ENCODE measurements at regions not wholly inside any gene's neighbourhood (a gene's known extent, or its start where the extent isn't known, plus 50 kb on each side); places are given as distances from the start of the nearest gene placed in this dataset.

DNA sequence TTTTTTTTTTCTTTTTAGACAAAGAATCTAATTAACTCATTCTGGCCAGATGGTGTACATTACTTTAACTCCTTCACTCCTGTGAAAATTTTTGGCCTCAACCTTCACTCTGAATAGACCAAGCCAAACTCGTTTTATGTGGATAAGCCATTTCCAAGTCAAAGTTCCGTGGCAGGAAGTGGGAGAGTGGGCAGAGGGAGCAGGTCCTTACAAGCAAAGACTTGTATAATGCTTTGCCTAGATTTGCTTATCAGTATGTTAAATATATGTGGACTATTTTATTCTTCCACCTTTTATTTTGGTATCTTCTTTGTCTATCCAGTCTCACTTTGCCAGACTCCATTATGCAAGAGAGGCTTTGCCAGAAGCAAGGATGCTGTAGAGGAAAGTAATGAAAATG is 178.1 kb upstream of the TNP1 start:
- no peak for DNase-seq (ENCODE audit: low read depth)
- TF ChIP-seq, protein P1, sequence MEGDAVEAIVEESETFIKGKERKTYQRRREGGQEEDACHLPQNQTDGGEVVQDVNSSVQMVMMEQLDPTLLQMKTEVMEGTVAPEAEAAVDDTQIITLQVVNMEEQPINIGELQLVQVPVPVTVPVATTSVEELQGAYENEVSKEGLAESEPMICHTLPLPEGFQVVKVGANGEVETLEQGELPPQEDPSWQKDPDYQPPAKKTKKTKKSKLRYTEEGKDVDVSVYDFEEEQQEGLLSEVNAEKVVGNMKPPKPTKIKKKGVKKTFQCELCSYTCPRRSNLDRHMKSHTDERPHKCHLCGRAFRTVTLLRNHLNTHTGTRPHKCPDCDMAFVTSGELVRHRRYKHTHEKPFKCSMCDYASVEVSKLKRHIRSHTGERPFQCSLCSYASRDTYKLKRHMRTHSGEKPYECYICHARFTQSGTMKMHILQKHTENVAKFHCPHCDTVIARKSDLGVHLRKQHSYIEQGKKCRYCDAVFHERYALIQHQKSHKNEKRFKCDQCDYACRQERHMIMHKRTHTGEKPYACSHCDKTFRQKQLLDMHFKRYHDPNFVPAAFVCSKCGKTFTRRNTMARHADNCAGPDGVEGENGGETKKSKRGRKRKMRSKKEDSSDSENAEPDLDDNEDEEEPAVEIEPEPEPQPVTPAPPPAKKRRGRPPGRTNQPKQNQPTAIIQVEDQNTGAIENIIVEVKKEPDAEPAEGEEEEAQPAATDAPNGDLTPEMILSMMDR (IDR thresholded peaks at IDR 0.05; ENCODE audit: low read length, missing control alignments), result no peak

DNA sequence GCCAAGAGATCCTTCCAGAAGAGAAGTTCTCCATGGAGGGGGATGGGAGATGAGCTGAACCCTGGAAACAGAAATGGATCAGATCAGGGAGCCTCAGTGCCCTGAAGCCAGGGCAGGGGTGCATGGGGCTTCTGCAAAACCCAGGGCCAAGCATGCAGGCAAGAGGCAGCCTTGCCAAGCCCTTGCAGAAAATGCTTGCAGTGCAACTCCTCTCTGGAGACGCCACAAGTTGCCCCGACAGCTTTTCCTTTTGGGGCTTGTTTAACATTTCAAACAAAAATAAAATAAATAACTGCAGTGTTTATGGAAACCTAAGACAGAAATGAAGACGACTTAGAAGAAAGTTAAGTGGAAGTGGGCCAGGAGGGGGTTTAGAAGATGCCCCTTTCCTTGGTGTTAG is 177.5 kb upstream of the TNP1 start:
- no peak overlapping the region for H3K4me3 ChIP-seq (replicated peaks; ENCODE audit: low read depth, low read length)
- DNase-seq (ENCODE audit: low read depth), result no peak
- TF ChIP-seq, protein P1 (IDR thresholded peaks at IDR 0.05; ENCODE audit: low read length, missing control alignments), result no peak

More for the DNA sequence above, 178.1 kb upstream of the TNP1 start:
- H3K4me3 ChIP-seq (replicated peaks; ENCODE audit: low read depth, low read length), result no peak overlapping the region

DNA sequence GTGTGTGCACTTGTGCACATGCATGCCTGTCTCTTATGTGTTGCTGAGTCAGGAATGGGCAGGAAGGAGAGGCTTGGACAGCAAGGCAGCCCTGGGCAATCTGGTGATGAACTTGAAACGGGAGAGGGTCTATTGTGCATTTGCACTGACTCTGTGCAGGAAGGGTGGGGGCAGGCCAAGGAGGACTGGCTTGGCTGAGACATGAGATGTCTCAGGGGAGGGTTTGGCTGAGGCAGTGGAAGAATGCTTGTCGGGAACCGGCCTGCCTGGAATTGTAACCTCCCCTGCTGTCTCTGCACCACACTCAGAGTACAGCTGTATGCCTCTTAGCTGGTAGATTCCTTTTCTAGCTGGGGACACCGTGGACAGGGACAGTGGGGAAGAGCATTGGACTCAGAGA is 176.1 kb upstream of the TNP1 start:
- no peak overlapping the region for H3K4me3 ChIP-seq (replicated peaks; ENCODE audit: low read depth, low read length)
- TF ChIP-seq, protein P1 (IDR thresholded peaks at IDR 0.05; ENCODE audit: low read length, missing control alignments), result no peak
- peak; percentile 5 for DNase-seq (ENCODE audit: low read depth)

DNA sequence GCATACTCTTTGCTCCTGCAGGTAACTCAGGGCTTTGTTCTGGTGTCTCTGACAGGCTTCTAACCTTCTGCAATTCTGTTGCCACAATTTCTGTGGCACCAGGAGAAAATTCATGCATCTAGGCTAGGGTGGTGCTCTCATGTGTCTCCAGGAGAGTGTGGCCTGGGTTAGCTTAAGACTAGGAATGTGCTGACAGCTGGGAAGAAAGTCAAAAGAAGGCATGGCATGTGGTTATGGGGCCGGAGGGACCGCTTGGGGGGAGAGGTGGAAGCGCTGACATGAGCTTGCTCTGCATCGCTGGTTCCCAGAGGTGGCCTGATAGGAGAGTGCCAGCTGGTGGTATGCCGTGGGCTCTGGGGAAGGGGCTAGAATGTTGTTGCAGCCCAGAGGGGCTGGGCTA is 173.3 kb upstream of the TNP1 start:
- TF ChIP-seq, protein P1 (IDR thresholded peaks at IDR 0.05; ENCODE audit: low read length, missing control alignments), result no peak
- H3K4me3 ChIP-seq (replicated peaks; ENCODE audit: low read depth, low read length), result no peak overlapping the region
- DNase-seq (ENCODE audit: low read depth), result no peak

DNA sequence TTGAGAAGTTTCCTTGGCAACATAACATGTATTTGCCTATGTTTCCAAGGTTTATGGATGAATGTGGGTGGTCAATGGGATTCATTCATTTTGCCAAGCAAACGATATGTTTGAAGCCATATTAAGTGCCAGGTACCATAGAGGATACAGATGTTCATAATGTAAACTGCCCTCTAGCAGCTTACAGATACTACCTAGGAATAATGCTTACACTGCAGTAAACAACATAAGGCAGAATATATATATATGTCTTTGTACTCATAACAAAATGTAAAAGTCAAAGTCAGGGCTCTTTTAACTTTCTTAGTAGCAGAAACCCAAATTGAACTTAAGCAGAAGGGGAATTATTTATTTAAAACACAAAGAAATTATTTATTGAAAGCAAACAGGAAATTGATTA is 171.6 kb upstream of the TNP1 start:
- TF ChIP-seq, protein P1 (IDR thresholded peaks at IDR 0.05; ENCODE audit: low read length, missing control alignments), result no peak
- H3K4me3 ChIP-seq (replicated peaks; ENCODE audit: low read depth, low read length), result no peak overlapping the region
- DNase-seq (ENCODE audit: low read depth), result no peak

DNA sequence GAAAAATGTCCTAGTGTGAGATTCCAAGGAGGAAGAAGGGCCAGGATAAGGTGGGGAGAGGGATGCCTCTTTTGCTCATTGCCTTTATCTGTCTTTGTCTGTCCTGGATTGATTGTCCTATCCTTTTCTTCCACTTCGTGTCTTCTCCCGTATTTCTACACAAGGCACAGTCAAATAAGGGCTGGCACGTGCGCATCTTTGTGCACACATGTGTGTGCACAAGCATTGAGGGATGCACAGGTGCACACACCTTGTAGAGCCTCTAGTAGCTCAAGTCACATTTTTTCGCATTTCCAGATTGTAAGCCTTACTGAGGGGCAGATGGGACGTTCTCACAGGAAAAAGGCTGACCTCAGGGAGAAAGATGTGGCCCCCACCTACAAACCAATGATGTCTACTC is 170.2 kb upstream of the TNP1 start:
- TF ChIP-seq, protein P1 (IDR thresholded peaks at IDR 0.05; ENCODE audit: low read length, missing control alignments), result no peak
- H3K4me3 ChIP-seq (replicated peaks; ENCODE audit: low read depth, low read length), result no peak overlapping the region

DNA sequence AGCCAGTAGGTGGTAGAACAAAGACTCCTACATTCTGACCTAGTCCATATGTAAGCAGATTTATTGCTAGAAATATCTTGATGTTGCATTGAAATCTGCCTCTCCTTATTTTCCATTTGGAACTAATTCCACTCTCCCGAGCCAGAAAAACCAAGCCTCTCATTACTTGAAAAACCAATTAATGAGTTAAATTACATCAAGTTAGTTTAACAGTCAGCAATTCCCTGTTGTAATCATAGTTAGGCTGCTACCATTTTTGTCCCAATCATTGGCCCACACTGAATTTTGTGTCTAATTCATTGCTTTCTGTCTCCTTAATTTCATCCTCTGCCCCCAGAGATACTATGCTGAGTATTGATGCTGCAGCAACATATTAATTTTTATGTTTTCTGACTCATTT is 168.3 kb upstream of the TNP1 start:
- no peak for DNase-seq (ENCODE audit: low read depth)
- TF ChIP-seq, protein P1 (IDR thresholded peaks at IDR 0.05; ENCODE audit: low read length, missing control alignments), result no peak
- H3K4me3 ChIP-seq (replicated peaks; ENCODE audit: low read depth, low read length), result no peak overlapping the region

More for the DNA sequence above, 170.2 kb upstream of the TNP1 start:
- DNase-seq (ENCODE audit: low read depth), result no peak

Measured in fibroblast of pulmonary artery (primary cell).